Tibial artery (tissue), 4 donors: ENCODE measurements at regions not wholly inside any gene's neighbourhood (a gene's known extent, or its start where the extent isn't known, plus 50 kb on each side); places are given as distances from the start of the nearest gene placed in this dataset.

ENCODE experiments used
- DNase-seq, 2 donors: peaks; one replicate each; pipeline ENCODE4 v3.0.0-alpha.2; 2019
- H3K27ac ChIP-seq, 2 donors: fragments of 200-600 bp; sonication (generic) in 1 of 2; 1 replicate in 1 of 2; 2 replicates in 1 of 2; pipeline ENCODE4 v1.5.1; 2018 to 2019; ENCODE audit warnings: mild to moderate bottlenecking in 1 of 2
- H3K27me3 ChIP-seq, 2 donors: fragments of 200-600 bp; sonication (generic) in 1 of 2; one replicate each; pipeline versions ENCODE4 v1.5.1 to v1.6.0; 2016 to 2019
- H3K36me3 ChIP-seq, 3 donors: fragments of 200-600 bp; sonication (generic) in 2 of 3; one replicate each; pipeline ENCODE4 v1.5.1; 2016 to 2019; ENCODE audit warnings: mild to moderate bottlenecking in 2 of 3
- H3K4me1 ChIP-seq, 4 donors: fragments of 200-600 bp; sonication (generic) in 2 of 4; 1 replicate in 3 of 4; 2 replicates in 1 of 4; pipeline ENCODE4 v1.5.1; 2016 to 2019
- H3K4me3 ChIP-seq, 2 donors: fragments of 200-600 bp; sonication (generic) in 1 of 2; 1 replicate in 1 of 2; 2 replicates in 1 of 2; pipeline ENCODE4 v1.5.1; 2018 to 2019; ENCODE audit warnings: mild to moderate bottlenecking in 2 of 2
- H3K9me3 ChIP-seq, 3 donors: fragments of 200-600 bp; sonication (generic) in 1 of 3; one replicate each; pipeline ENCODE4 v1.5.1; 2016 to 2019
- CTCF ChIP-seq, 2 experiments: fragments of 200-600 bp in 1 of 2; fragments of 450-650 bp in 1 of 2; IDR thresholded peaks; one replicate each; pipeline ENCODE4 v1.5.1; 2017 to 2019; ENCODE audit warnings: antibody characterized with exemption in 2 of 2, mild to moderate bottlenecking in 1 of 2, moderate library complexity in 1 of 2
- intact Hi-C: fragments of 100-400 bp; cut with DNase I; formaldehyde crosslinking; loops from one replicate; pipeline ENCODE4 v1.15.0; 2023; ENCODE audit warnings: low total_unique reads

DNA sequence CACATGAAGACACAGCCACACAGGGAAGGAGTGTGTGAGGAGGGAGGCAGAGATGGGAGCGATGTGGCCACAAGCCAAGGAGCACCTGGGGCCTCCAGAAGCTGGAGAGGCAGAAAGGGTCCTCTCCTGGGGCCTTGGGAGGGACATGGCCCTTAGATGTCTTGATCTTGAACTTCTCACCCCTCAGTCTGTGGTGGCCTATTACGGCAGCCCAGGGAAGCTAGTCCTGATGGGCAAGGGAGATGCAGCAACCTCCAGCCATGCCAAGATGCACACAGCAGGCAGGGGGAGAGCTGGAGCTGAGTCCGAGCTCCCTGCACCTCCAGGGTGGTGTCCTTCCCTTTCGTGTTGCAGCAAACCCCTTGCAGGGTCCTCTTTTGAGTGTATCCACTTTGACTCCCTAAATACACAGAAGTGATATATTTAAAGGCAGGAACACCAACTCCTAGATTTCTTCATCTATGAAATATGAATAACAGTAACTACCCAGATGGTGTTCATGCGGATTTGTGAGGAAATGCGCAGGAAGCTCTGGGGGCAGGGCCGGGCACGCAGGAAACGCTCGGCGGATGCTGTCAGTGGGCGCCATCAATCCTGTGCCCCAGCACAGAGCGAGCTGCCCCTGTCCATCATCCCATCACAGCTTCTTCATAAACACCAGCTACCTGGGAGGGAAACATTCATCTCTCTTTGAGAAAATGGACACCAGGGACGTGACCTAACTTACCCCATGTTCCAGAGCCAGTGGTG is 230.4 kb upstream of the MYT1L start:
- H3K4me3 ChIP-seq: no peak overlapping the region
- intact Hi-C loops: no loop called here
- TF ChIP-seq CTCF (IDR thresholded peaks at IDR 0.05): no peak
- H3K27me3 ChIP-seq: no peaks in the 10 kb centered on the region
- H3K27ac ChIP-seq: no peak overlapping the region
- peak in 1 of 2 donors; percentile 19 for DNase-seq
- H3K9me3 ChIP-seq: no peaks in the 10 kb centered on the region
- no peaks in the 10 kb centered on the region for H3K36me3 ChIP-seq
- no peaks in the 10 kb centered on the region for H3K4me1 ChIP-seq

DNA sequence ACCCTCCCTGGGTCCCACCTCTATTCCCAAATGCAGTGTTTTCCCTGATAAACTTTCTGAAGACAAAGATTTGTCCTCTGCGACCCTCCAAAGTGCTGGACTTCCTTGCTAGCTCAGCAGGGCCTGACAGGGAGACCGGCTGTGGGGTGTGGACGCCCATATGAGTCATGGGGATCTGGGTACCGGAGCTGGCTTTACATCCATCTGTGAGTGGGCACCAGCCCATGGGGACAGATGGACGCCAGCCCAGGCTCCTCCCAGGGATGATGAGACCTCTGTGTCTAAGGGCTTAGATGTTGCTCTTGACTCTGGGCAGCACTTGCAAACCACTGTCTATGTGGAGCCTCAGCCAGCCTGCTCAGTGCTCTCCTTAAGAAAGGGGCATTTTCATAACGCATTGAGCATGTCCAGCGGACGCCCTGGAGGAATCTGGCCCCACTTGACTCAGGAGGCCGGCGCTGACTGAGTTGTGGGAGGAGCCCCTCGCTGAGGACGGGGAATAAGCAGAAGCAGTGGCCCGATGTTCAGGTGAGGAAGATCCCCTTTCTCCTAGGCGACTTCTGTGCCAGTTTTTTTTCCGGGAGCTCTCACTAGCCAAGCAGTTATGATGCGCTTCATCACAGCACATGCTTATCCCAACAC is 229.4 kb upstream of the MYT1L start:
- no peak overlapping the region for H3K4me3 ChIP-seq
- TF ChIP-seq CTCF (IDR thresholded peaks at IDR 0.05): no peak
- DNase-seq: peak in 1 of 2 donors; percentile 53
- no peaks in the 10 kb centered on the region for H3K36me3 ChIP-seq
- no peaks in the 10 kb centered on the region for H3K27me3 ChIP-seq
- intact Hi-C loops: no loop called here
- H3K27ac ChIP-seq: no peak overlapping the region
- H3K4me1 ChIP-seq: no peaks in the 10 kb centered on the region
- H3K9me3 ChIP-seq: no peaks in the 10 kb centered on the region

DNA sequence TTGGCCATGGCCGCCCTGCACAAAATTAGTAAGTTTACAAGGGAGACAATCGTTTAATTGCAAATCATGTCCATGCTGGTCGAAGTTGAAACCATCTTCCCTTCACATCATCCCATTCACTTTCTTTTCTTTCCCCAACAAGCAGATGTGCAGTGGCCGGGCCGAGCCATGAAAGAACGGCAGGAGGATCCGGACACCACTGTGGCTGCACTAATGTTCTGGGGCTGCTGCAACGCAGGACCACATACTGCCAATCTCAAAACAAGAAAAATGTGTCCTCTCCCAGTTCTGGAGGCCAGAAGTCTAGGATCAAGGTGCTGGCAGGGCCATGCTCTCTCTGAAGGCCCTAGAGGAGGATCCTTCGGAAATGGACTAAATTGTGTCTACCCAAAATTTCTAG is 227.4 kb upstream of the MYT1L start:
- H3K27ac ChIP-seq: no peak overlapping the region
- no peak overlapping the region for H3K4me3 ChIP-seq
- H3K27me3 ChIP-seq: no peaks in the 10 kb centered on the region
- no peaks in the 10 kb centered on the region for H3K4me1 ChIP-seq
- TF ChIP-seq CTCF (IDR thresholded peaks at IDR 0.05): no peak
- no peaks in the 10 kb centered on the region for H3K36me3 ChIP-seq
- H3K9me3 ChIP-seq: peaks cover 0 to 8% (median 0%) of the 10 kb centered on the region in 3 donors
- DNase-seq: no peak
- intact Hi-C loops: no loop called here

- peak in 1 of 2 donors; percentile 19 for DNase-seq
- no peak for TF ChIP-seq CTCF (IDR thresholded peaks at IDR 0.05)
- no peak overlapping the region for H3K27ac ChIP-seq
- H3K9me3 ChIP-seq: peaks cover 0 to 18% (median 10%) of the 10 kb centered on the region in 3 donors
- no peak overlapping the region for H3K4me3 ChIP-seq
- no peaks in the 10 kb centered on the region for H3K27me3 ChIP-seq
- H3K4me1 ChIP-seq: no peaks in the 10 kb centered on the region
- intact Hi-C loops: no loop called here
- H3K36me3 ChIP-seq: no peaks in the 10 kb centered on the region
Observed at GRCh38 chr2:2557475-2557874, 226.4 kb upstream of the MYT1L start.

GRCh38 chr2:2550856-2551255 is 219.8 kb upstream of the MYT1L start:
- Histone ChIP-seq H3K27me3 (no peaks in the 10 kb centered on the region), H3K9me3 (peaks cover 0 to 23% (median 19%) of the 10 kb centered on the region in 3 donors), H3K27ac (no peak overlapping the region), H3K4me1 (no peaks in the 10 kb centered on the region), H3K36me3 (no peaks in the 10 kb centered on the region), H3K4me3 (no peak overlapping the region)
- no peak for TF ChIP-seq CTCF (IDR thresholded peaks at IDR 0.05)
- peak in 1 of 2 donors; percentile 28 for DNase-seq
- intact Hi-C loops: no loop called here
